H9 (cell line): ENCODE measurements at regions not wholly inside any gene's neighbourhood (a gene's known extent, or its start where the extent isn't known, plus 50 kb on each side); places are given as distances from the start of the nearest gene placed in this dataset.

Source experiments
- DNase-seq: peaks from one replicate; pipeline ENCODE4 v3.0.0-alpha.2; 2017
- H2AFZ ChIP-seq: one replicate; pipeline ENCODE4 v1.6.1; 2013; ENCODE audit warnings: mild to moderate bottlenecking, low read length, control low read depth, moderate library complexity
- H2AK5ac ChIP-seq: 2 replicates; pipeline ENCODE4 v1.6.1; 2013; ENCODE audit warnings: low read length, control low read depth, mixed read lengths; ENCODE audit not compliant: insufficient read length
- H2BK120ac ChIP-seq: one replicate; pipeline ENCODE4 v1.6.1; 2013; ENCODE audit warnings: low read depth, mild to moderate bottlenecking, low read length, control low read depth, inconsistent platforms; ENCODE audit not compliant: poor library complexity, severe bottlenecking
- H2BK12ac ChIP-seq: 2 replicates; pipeline ENCODE4 v1.6.1; 2013; ENCODE audit warnings: low read length, control low read depth, mixed read lengths, low read depth; ENCODE audit not compliant: insufficient read length
- H2BK15ac ChIP-seq: 2 replicates; pipeline ENCODE4 v1.6.1; 2013; ENCODE audit warnings: low read depth, low read length, control low read depth
- H2BK20ac ChIP-seq: one replicate; pipeline ENCODE4 v1.6.1; 2013; ENCODE audit warnings: low read depth, mild to moderate bottlenecking, low read length, control low read depth, inconsistent platforms; ENCODE audit not compliant: poor library complexity, severe bottlenecking
- H2BK5ac ChIP-seq: 2 replicates; pipeline ENCODE4 v1.6.1; 2013; ENCODE audit warnings: low read length, control low read depth, mixed read lengths; ENCODE audit not compliant: insufficient read length
- H3K14ac ChIP-seq: 2 replicates; pipeline ENCODE4 v1.6.1; 2013; ENCODE audit warnings: low read length, control low read depth; ENCODE audit not compliant: insufficient read depth
- H3K18ac ChIP-seq: 2 replicates; pipeline ENCODE4 v1.6.1; 2013; ENCODE audit warnings: low read depth, mild to moderate bottlenecking, mixed read lengths, low read length, control low read depth; ENCODE audit not compliant: insufficient read length
- H3K23ac ChIP-seq: 2 replicates; pipeline ENCODE4 v1.6.1; 2013; ENCODE audit warnings: low read length, control low read depth, mixed read lengths, low read depth; ENCODE audit not compliant: insufficient read length
- H3K23me2 ChIP-seq: 2 replicates; pipeline ENCODE4 v1.6.1; 2013; ENCODE audit warnings: low read depth, mild to moderate bottlenecking, mixed read lengths, low read length, control low read depth; ENCODE audit not compliant: insufficient read length, poor library complexity, severe bottlenecking
- H3K27ac ChIP-seq: 2 replicates; pipeline ENCODE4 v1.5.1; 2013; ENCODE audit warnings: low read length, control low read depth, mixed read lengths, low read depth; ENCODE audit not compliant: insufficient read length
- H3K27me3 ChIP-seq: 2 replicates; pipeline ENCODE4 v1.6.1; 2013; ENCODE audit warnings: low read length, control low read depth, inconsistent platforms; ENCODE audit not compliant: insufficient read depth
- H3K4ac ChIP-seq: 2 replicates; pipeline ENCODE4 v1.6.1; 2013; ENCODE audit warnings: low read depth, mild to moderate bottlenecking, control low read depth, inconsistent platforms, low read length, moderate library complexity
- H3K4me1 ChIP-seq: 2 replicates; pipeline ENCODE4 v1.6.1; 2013; ENCODE audit warnings: low read length, control low read depth, inconsistent platforms; ENCODE audit not compliant: insufficient read depth
- H3K4me2 ChIP-seq: 2 replicates; pipeline ENCODE4 v1.6.1; 2013; ENCODE audit warnings: low read length, control low read depth, mixed read lengths; ENCODE audit not compliant: insufficient read length, insufficient read depth
- H3K56ac ChIP-seq: 2 replicates; pipeline ENCODE4 v1.6.1; 2013; ENCODE audit warnings: low read depth, mild to moderate bottlenecking, mixed read lengths, low read length, control low read depth; ENCODE audit not compliant: insufficient read length
- H3K79me1 ChIP-seq: 2 replicates; pipeline ENCODE4 v1.6.1; 2013; ENCODE audit warnings: low read depth, mild to moderate bottlenecking, moderate library complexity, low read length, control low read depth, inconsistent platforms; ENCODE audit not compliant: insufficient read depth, poor library complexity, severe bottlenecking
- H3K79me2 ChIP-seq: 2 replicates; pipeline ENCODE4 v1.6.1; 2013; ENCODE audit warnings: low read length, control low read depth, inconsistent platforms; ENCODE audit not compliant: insufficient read depth
- H3K9ac ChIP-seq: 2 replicates; pipeline ENCODE4 v1.6.1; 2013; ENCODE audit warnings: low read length, control low read depth, mixed read lengths; ENCODE audit not compliant: insufficient read length; ENCODE audit errors: extremely low read depth
- H3K9me3 ChIP-seq: one replicate; pipeline ENCODE4 v1.6.1; 2013; ENCODE audit warnings: low read depth, low read length, inconsistent platforms; ENCODE audit not compliant: control insufficient read depth
- H3T11ph ChIP-seq: one replicate; pipeline ENCODE4 v1.6.1; 2013; ENCODE audit warnings: mild to moderate bottlenecking, low read length, control low read depth, inconsistent platforms
- H4K20me1 ChIP-seq: one replicate; pipeline ENCODE4 v1.6.1; 2013; ENCODE audit not compliant: control insufficient read depth, insufficient read length, insufficient read depth
- H4K5ac ChIP-seq: 2 replicates; pipeline ENCODE4 v1.6.1; 2013; ENCODE audit warnings: low read depth, mild to moderate bottlenecking, mixed read lengths, low read length, control low read depth; ENCODE audit not compliant: insufficient read length
- H4K8ac ChIP-seq: replicated peaks from 2 replicates; pipeline ENCODE4 v1.6.1; 2013; ENCODE audit warnings: low read length, control low read depth, mixed read lengths, low read depth; ENCODE audit not compliant: insufficient read length
- H4K91ac ChIP-seq: 2 replicates; pipeline ENCODE4 v1.6.1; 2013; ENCODE audit warnings: low read depth, mild to moderate bottlenecking, moderate library complexity, mixed read lengths, low read length, control low read depth; ENCODE audit not compliant: insufficient read length
- H3K27ac Mint-ChIP-seq, 3 experiments: 2 replicates in 2 of 3; 3 replicates in 1 of 3; pipeline ENCODE4 v1.8.0; 2020 to 2021; ENCODE audit warnings: mixed read lengths in 3 of 3, mild to moderate bottlenecking in 1 of 3, moderate library complexity in 1 of 3
- H3K27me3 Mint-ChIP-seq: 2 replicates; pipeline ENCODE4 v1.8.0; 2021; ENCODE audit warnings: low read depth, mild to moderate bottlenecking, moderate library complexity, mixed read lengths
- H3K36me3 Mint-ChIP-seq, 3 experiments: 2 replicates in 2 of 3; 3 replicates in 1 of 3; pipeline ENCODE4 v1.8.0; 2020 to 2021; ENCODE audit warnings: low read depth in 3 of 3, mixed read lengths in 3 of 3; ENCODE audit not compliant: insufficient read depth in 1 of 3
- H3K4me1 Mint-ChIP-seq, 2 experiments: 2 replicates each; pipeline ENCODE4 v1.8.0; 2020; ENCODE audit warnings: mixed read lengths in 2 of 2
- H3K4me3 Mint-ChIP-seq, 2 experiments: 2 replicates in 1 of 2; 3 replicates in 1 of 2; pipeline ENCODE4 v1.8.0; 2020 to 2021; ENCODE audit warnings: mild to moderate bottlenecking in 2 of 2, mixed read lengths in 2 of 2, moderate library complexity in 1 of 2
- H3K9me3 Mint-ChIP-seq, 2 experiments: 2 replicates in 1 of 2; 3 replicates in 1 of 2; pipeline ENCODE4 v1.8.0; 2020; ENCODE audit warnings: mild to moderate bottlenecking in 2 of 2, mixed read lengths in 2 of 2, moderate library complexity in 1 of 2
- CTCF ChIP-seq: fragments of 200-600 bp; sonication (generic); conservative IDR thresholded peaks from 3 replicates; pipeline ENCODE4 v1.8.0; 2021; ENCODE audit warnings: antibody characterized with exemption, mild to moderate bottlenecking
- WGBS: extraction: QIAGEN DNeasy Blood & Tissue Kit; methylation state at CpG from one replicate; pipeline ENCODE4 v1.1.7; 2013; ENCODE audit warnings: missing lambda C conversion rate, low lambda C conversion rate, mixed read lengths; ENCODE audit not compliant: insufficient read length; ENCODE audit errors: extremely low coverage; 5-methylcytosine and 5-hydroxymethylcytosine counted together

DNA sequence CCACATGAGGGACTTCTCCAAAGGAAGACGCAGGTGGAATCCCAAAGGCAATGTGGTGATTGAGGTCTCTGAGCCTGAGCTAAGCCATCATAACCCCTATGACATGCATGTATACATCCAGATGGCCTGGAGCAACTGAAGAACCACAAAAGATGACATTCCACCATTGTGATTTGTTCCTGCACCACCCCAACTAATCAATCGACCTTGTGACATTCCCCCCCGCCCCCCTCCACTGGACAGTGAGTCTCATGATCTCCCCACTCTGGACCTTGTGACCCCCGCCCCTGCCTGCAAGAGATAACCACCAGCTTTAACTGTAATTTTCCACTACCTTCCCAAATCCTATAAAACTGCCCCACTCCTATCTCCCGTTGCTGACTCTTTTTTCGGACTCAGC, 87.9 kb downstream of the VCPKMT start:
- H4K20me1 ChIP-seq: no peaks in the 10 kb centered on the region
- H3K79me2 ChIP-seq: no peaks in the 10 kb centered on the region
- no peak overlapping the region for H3K23ac ChIP-seq
- TF ChIP-seq CTCF: no peak
- no peak overlapping the region for H2BK20ac ChIP-seq
- no peaks in the 10 kb centered on the region for H3K23me2 ChIP-seq
- no peak overlapping the region for H3K14ac ChIP-seq
- no peaks in the 10 kb centered on the region for H3K27me3 ChIP-seq
- peaks cover 3 to 5% of the 10 kb centered on the region in 2 experiments; a peak in 2 of 5 replicates for H3K9me3 Mint-ChIP-seq
- no peak overlapping the region for H2BK5ac ChIP-seq
- no peak overlapping the region for H2BK120ac ChIP-seq
- no peak overlapping the region for H3K9ac ChIP-seq
- no peak overlapping the region for H2BK12ac ChIP-seq
- H3K79me1 ChIP-seq: no peaks in the 10 kb centered on the region
- no peak overlapping the region for H4K91ac ChIP-seq
- no peak overlapping the region for H3K18ac ChIP-seq
- no peaks in the 10 kb centered on the region; the same call in 1 of the 2 replicates for H3K4me1 ChIP-seq
- H3K4me2 ChIP-seq: no peak overlapping the region
- H3K4me1 Mint-ChIP-seq: 0 out of 4 replicates have a peak, but pooled peaks cover 0 to 2% of the 10 kb centered on the region in 2 experiments
- H3K4ac ChIP-seq: no peak overlapping the region
- H2AFZ ChIP-seq: no peak overlapping the region
- WGBS: no CpG with 5 or more reads among the region's 6 CpGs
- H4K5ac ChIP-seq: no peak overlapping the region
- peaks cover 5% of the 10 kb centered on the region for H3K27me3 Mint-ChIP-seq
- no peak for DNase-seq
- no peak overlapping the region for H3K4me3 Mint-ChIP-seq
- H3K27ac ChIP-seq: no peak overlapping the region
- no peaks in the 10 kb centered on the region; a peak in 1 of 7 replicates for H3K36me3 Mint-ChIP-seq
- H3K27ac Mint-ChIP-seq: no peak overlapping the region
- no peak overlapping the region for H4K8ac ChIP-seq
- no peaks in the 10 kb centered on the region for H3K9me3 ChIP-seq
- no peak overlapping the region for H3T11ph ChIP-seq
- H2AK5ac ChIP-seq: no peak overlapping the region
- no peak overlapping the region for H2BK15ac ChIP-seq
- no peak overlapping the region for H3K56ac ChIP-seq
